Renal cortex interstitium (tissue), 11 donors: ENCODE measurements at regions not wholly inside any gene's neighbourhood (a gene's known extent, or its start where the extent isn't known, plus 50 kb on each side); places are given as distances from the start of the nearest gene placed in this dataset.
A peak's percentile ranks its signal among the peaks of the same experiment; 100 is the strongest.
"Not testable (repeated sequence)": the region's sequence is repeated elsewhere in the genome, so short reads cannot be mapped to it uniquely, and the experiment has no call there.

Source experiments
- DNase-seq, 11 donors: peaks; one replicate each; pipeline ENCODE4 v3.0.0-alpha.2; 2013; ENCODE audit warnings: low read depth in 9 of 11, low spot score in 4 of 11; ENCODE audit errors: extremely low read depth in 1 of 11

GRCh38 chr6:100230953-100231316, 233.8 kb downstream of the SIM1 start:
- no peak for DNase-seq

GRCh38 chr6:100230115-100230952, 234.4 kb downstream of the SIM1 start:
- no peak for DNase-seq

GRCh38 chr6:100229512-100229911, 235.2 kb downstream of the SIM1 start:
- DNase-seq = no peak

GRCh38 chr6:100228834-100229441, 234.9 kb upstream of the MCHR2 start:
- peak; percentile 28 to 55 (median 41) for DNase-seq

GRCh38 chr6:100228437-100228833, 234.4 kb upstream of the MCHR2 start:
- DNase-seq = peak in 1 of 11 donors; percentile 17

- DNase-seq = no peak
Measured at GRCh38 chr6:100226811-100227210, 232.8 kb upstream of the MCHR2 start.

GRCh38 chr6:100223952-100224351, 229.9 kb upstream of the MCHR2 start:
- not testable (repeated sequence) for DNase-seq

GRCh38 chr6:100220543-100220942, 226.5 kb upstream of the MCHR2 start:
- no peak for DNase-seq

- no peak for DNase-seq
Measured at GRCh38 chr6:100217225-100218012, 223.4 kb upstream of the MCHR2 start.

GRCh38 chr6:100216760-100217159, 222.7 kb upstream of the MCHR2 start:
- DNase-seq = no peak

- DNase-seq = no peak
Measured at GRCh38 chr6:100212131-100212530, 218.1 kb upstream of the MCHR2 start.

- no peak for DNase-seq
Measured at GRCh38 chr6:100210137-100211117, 216.4 kb upstream of the MCHR2 start.

GRCh38 chr6:100209323-100210136, 215.5 kb upstream of the MCHR2 start:
- DNase-seq = no peak

GRCh38 chr6:100203400-100203799, 209.4 kb upstream of the MCHR2 start:
- DNase-seq = no peak

- no peak for DNase-seq
Measured at GRCh38 chr6:100202417-100203194, 208.6 kb upstream of the MCHR2 start.

GRCh38 chr6:100196214-100196982, 202.4 kb upstream of the MCHR2 start:
- DNase-seq = not testable (repeated sequence)

- not testable (repeated sequence) for DNase-seq
Measured at GRCh38 chr6:100195244-100195643, 201.2 kb upstream of the MCHR2 start.
